ENCODE measurements at regions not wholly inside any gene's neighbourhood (a gene's known extent, or its start where the extent isn't known, plus 50 kb on each side); places are given as distances from the start of the nearest gene placed in this dataset.

GRCh38 chr16:65789161-65789945 lies 577.1 kb upstream of the CDH5 start:
- DNase-seq, result no peak
- intact Hi-C loops (cut with DNase I; ENCODE audit: low total_unique reads), result no loop called here
- TF ChIP-seq POLR2A (IDR thresholded peaks at IDR 0.05), result no peak

GRCh38 chr16:65788434-65789140 lies 577.9 kb upstream of the CDH5 start:
- intact Hi-C loops (cut with DNase I; ENCODE audit: low total_unique reads), result no loop called here

More at GRCh38 chr16:65789161-65789945, 577.1 kb upstream of the CDH5 start:
- Histone ChIP-seq H3K4me1 (no peaks in the 10 kb centered on the region), H3K4me3 (no peak overlapping the region), H3K36me3 (no peaks in the 10 kb centered on the region), H3K9me3 (no peaks in the 10 kb centered on the region), H3K27me3 (no peaks in the 10 kb centered on the region), H3K27ac (no peak overlapping the region)

GRCh38 chr16:65787921-65788320 lies 578.6 kb upstream of the CDH5 start:
- Histone ChIP-seq H3K36me3 (no peaks in the 10 kb centered on the region), H3K4me3 (no peak overlapping the region), H3K4me1 (peaks cover 0 to 3% of the 10 kb centered on the region in 2 donors), H3K9me3 (no peaks in the 10 kb centered on the region), H3K27ac (no peak overlapping the region), H3K27me3 (no peaks in the 10 kb centered on the region)
- no peak for DNase-seq
- intact Hi-C loops (cut with DNase I; ENCODE audit: low total_unique reads), result no loop called here
- TF ChIP-seq POLR2A (IDR thresholded peaks at IDR 0.05) (no peak), CTCF (IDR thresholded peaks at IDR 0.05) (no peak)

More at GRCh38 chr16:65788434-65789140, 577.9 kb upstream of the CDH5 start:
- Histone ChIP-seq H3K4me3 (no peak overlapping the region), H3K27ac (no peak overlapping the region), H3K27me3 (no peaks in the 10 kb centered on the region), H3K36me3 (no peaks in the 10 kb centered on the region), H3K4me1 (no peaks in the 10 kb centered on the region), H3K9me3 (no peaks in the 10 kb centered on the region)
- TF ChIP-seq CTCF (IDR thresholded peaks at IDR 0.05), result no peak
- no peak for TF ChIP-seq POLR2A (IDR thresholded peaks at IDR 0.05)
- no peak for DNase-seq

- no peaks in the 10 kb centered on the region for H3K27me3 ChIP-seq
- no peak for TF ChIP-seq POLR2A (IDR thresholded peaks at IDR 0.05)
- no peak for TF ChIP-seq CTCF (IDR thresholded peaks at IDR 0.05)
- no peaks in the 10 kb centered on the region for H3K9me3 ChIP-seq
- intact Hi-C loops (cut with DNase I; ENCODE audit: low total_unique reads), result no loop called here
- no peak overlapping the region for H3K27ac ChIP-seq
- no peak overlapping the region for H3K4me3 ChIP-seq
- H3K4me1 ChIP-seq, result peaks cover 0 to 4% of the 10 kb centered on the region in 2 donors
- peak in 1 of 2 donors; percentile 46 for DNase-seq
- no peaks in the 10 kb centered on the region for H3K36me3 ChIP-seq
These were observed 579.6 kb upstream of the CDH5 start for GRCh38 chr16:65786916-65787315.

GRCh38 chr16:65783709-65784474 lies 582.6 kb upstream of the CDH5 start:
- intact Hi-C loops (cut with DNase I; ENCODE audit: low total_unique reads), result no loop called here
- DNase-seq, result no peak
- Histone ChIP-seq H3K4me3 (no peak overlapping the region), H3K4me1 (peaks cover 0 to 4% of the 10 kb centered on the region in 2 donors), H3K27ac (no peak overlapping the region), H3K36me3 (no peaks in the 10 kb centered on the region), H3K27me3 (no peaks in the 10 kb centered on the region), H3K9me3 (no peaks in the 10 kb centered on the region)
- TF ChIP-seq POLR2A (IDR thresholded peaks at IDR 0.05), result no peak
- no peak for TF ChIP-seq CTCF (IDR thresholded peaks at IDR 0.05)

Data from uterus (tissue), 3 donors.